ENCODE measurements at regions not wholly inside any gene's neighbourhood (a gene's known extent, or its start where the extent isn't known, plus 50 kb on each side); places are given as distances from the start of the nearest gene placed in this dataset.

- TF ChIP-seq POLR2A (IDR thresholded peaks at IDR 0.05) (no peak), CTCF (IDR thresholded peaks at IDR 0.05) (no peak)
Measured at GRCh38 chr7:109983618-109984017, 1107.3 kb upstream of the LRRN3 start.

Measured in uterus (tissue), 2 donors.